Choroid plexus epithelial cell (primary cell): ENCODE measurements at regions not wholly inside any gene's neighbourhood (a gene's known extent, or its start where the extent isn't known, plus 50 kb on each side); places are given as distances from the start of the nearest gene placed in this dataset.
"Not testable (repeated sequence)": the region's sequence is repeated elsewhere in the genome, so short reads cannot be mapped to it uniquely, and the experiment has no call there.

Experiments
- DNase-seq: peaks from one replicate; pipeline ENCODE4 v3.0.0-alpha.2; 2010; ENCODE audit warnings: low read depth
- H3K4me3 ChIP-seq: 2 replicates; pipeline ENCODE4 v1.5.1; 2011; ENCODE audit warnings: low read depth, mild to moderate bottlenecking, control low read depth, low read length, moderate library complexity
- TF ChIP-seq, protein P1 (sequence below): conservative IDR thresholded peaks from 2 replicates; pipeline ENCODE4 v1.5.1; 2011; ENCODE audit warnings: low read depth, mild to moderate bottlenecking, control low read depth, inconsistent platforms, low read length, moderate library complexity

DNA sequence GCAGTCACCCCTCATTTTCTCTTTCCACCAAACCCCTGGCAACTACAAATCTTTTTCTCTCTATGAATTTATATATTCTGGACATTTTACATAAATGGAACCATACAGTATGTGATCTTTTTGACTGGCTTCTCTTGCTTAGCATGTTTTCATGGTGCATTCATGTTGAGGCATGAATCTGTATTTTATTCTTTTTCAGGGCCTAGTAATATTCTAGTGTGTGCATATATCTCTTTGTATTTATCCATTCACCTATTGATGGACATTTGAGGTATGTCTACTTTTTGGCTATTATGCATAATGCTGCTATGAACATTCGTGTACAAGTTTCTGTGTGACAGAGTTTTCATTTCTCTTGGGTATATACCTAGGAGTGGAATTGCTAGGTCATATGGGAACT, 78.2 kb downstream of the HACD1 start:
- no peak overlapping the region for H3K4me3 ChIP-seq
- TF ChIP-seq, protein P1, sequence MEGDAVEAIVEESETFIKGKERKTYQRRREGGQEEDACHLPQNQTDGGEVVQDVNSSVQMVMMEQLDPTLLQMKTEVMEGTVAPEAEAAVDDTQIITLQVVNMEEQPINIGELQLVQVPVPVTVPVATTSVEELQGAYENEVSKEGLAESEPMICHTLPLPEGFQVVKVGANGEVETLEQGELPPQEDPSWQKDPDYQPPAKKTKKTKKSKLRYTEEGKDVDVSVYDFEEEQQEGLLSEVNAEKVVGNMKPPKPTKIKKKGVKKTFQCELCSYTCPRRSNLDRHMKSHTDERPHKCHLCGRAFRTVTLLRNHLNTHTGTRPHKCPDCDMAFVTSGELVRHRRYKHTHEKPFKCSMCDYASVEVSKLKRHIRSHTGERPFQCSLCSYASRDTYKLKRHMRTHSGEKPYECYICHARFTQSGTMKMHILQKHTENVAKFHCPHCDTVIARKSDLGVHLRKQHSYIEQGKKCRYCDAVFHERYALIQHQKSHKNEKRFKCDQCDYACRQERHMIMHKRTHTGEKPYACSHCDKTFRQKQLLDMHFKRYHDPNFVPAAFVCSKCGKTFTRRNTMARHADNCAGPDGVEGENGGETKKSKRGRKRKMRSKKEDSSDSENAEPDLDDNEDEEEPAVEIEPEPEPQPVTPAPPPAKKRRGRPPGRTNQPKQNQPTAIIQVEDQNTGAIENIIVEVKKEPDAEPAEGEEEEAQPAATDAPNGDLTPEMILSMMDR: no peak
- no peak for DNase-seq

DNA sequence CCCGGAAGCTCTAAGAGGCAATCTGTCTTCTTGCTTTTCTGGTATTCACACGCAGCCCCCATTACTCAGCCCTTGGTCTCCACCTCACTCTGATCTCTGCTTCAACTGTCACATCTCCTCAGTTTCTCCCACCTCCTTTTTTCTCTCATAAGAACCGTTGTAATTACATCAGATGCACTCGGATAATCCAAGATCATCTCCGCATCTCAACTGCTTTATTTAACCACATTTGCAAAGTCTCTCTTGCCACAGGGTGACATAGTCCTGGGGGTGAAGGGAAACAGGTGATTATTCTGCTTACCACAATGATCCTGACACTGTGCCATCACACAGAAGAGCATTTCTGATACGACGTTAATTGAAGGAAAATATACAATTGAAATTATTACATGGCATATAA, 79.9 kb downstream of the HACD1 start:
- no peak overlapping the region for H3K4me3 ChIP-seq
- TF ChIP-seq, protein P1: no peak
- no peak for DNase-seq

DNA sequence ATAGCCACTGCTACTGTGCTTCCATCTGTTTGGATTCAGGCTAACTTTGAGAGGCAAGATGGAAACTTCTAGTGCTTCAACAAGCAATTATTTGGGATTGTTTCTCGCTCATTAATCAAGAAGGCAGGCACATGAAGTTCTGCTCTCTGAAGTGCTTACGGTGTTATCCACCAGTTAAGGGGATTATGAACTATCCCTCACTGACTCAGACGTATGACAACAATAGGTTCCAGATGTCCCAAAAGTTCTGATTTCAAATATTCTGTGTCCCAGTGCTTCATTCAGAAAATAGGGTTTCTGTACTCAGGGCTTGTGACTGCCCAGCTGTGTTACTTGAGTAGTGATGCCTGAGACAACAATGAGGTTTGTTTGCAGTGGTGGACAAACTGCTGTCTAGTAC, 81.0 kb downstream of the HACD1 start:
- H3K4me3 ChIP-seq: no peak overlapping the region
- TF ChIP-seq, protein P1: no peak
- no peak for DNase-seq

DNA sequence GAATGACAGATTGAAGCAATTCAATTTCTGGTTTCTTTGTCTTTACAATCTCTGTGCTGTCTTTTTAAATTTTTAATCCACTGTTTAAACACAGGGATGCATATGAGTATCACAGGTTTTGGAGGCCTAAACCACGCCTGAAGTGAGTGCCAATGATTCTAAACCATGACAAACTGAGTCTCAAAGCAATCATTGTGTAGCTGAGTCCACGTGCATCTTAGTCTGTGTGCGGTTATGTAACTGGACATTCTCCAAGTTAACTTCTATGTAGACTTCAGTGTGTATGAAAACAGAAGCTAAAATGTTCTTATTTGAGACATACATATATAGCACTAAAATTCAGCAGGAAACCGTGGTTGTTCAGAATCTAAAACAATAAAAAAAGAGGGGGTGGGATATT, 79.3 kb upstream of the ST8SIA6 start:
- TF ChIP-seq, protein P1: no peak
- no peak for DNase-seq
- H3K4me3 ChIP-seq: no peak overlapping the region

DNA sequence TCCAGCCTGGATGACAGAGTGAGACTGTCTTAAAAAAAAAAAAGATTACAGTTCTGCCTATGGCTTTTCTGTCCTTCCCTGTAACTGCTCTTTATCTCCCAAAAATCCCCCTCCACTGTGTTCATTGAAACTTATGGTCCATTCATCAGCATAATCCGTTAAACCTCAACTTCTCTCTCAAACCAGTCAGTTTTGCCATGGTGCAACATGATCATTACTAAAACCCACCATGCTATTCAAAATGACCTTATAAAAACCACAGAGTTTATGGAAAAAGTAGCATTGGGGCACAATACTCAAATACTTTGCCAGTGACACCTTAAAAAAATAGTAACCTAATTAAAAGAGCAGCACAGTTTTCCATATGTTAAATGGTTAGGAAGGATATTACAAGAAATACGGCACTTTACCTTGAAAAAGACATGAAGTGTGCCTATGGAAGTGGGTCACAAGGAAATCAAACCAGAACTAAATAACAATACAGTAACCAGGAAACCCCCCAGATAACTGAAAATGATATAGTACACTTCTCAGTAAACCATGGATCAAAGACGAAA, 74.0 kb upstream of the ST8SIA6 start:
- TF ChIP-seq, protein P1: no peak
- H3K4me3 ChIP-seq: no peak overlapping the region
- peak; percentile 20 for DNase-seq

DNA sequence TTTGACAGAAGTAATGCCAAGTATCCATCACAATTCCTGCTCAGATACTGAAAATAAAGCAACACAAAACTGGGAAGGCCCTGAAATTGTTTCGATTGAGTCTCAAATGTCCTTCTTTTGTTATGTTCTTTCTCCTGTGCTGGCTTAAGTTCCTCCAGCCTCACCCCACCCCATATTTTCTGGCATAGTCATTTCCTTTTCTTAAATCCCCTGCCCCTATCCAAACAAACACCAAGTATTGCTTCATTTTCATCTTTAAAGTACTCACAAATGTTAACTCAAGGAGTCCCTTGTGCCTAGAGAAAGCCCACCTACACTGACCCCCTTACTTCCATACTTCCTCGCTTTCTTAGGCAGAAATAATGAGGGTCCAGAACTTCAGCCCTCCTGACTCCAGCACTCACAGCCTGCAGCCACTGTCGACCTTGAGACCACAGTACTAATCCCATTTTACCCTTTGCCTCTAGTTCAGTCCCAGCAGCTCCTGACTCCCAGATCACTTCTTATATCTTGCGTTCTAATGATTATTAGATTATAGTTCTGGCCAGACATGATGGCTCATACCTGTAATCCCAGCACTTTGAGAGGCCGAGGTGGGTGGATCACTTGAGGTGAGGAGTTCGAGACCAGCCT, 73.2 kb upstream of the ST8SIA6 start:
- no peak overlapping the region for H3K4me3 ChIP-seq
- TF ChIP-seq, protein P1: no peak
- peak; percentile 87 for DNase-seq

DNA sequence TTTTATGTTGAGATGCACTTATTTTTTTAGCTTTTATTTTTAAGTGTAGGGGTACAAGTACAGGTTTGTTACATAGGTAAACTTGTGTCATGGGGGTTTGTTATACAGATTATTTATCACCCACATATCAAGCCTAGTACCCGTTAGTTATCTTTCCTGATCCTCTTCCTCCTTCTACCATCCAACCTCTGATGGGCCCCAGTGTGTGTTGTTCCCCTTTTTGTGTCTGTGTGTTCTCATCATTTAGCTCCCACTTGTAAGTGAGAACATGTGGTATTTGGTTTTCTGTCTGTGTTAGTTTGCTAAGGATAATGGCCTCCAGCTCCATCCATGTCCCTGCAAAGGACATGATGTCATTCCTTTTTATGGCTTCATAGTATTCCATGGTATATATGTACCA, 72.2 kb upstream of the ST8SIA6 start:
- H3K4me3 ChIP-seq, DNase-seq: not testable (repeated sequence)
